Loucy (cell line): ENCODE measurements at regions not wholly inside any gene's neighbourhood (a gene's known extent, or its start where the extent isn't known, plus 50 kb on each side); places are given as distances from the start of the nearest gene placed in this dataset.

ENCODE experiments used
- H2AFZ ChIP-seq: fragments of 200-600 bp; sonication (generic); 2 replicates; pipeline ENCODE4 v1.6.0; 2016; ENCODE audit warnings: antibody characterized with exemption, mild to moderate bottlenecking, low read length, moderate library complexity
- H3F3A ChIP-seq: fragments of 200-600 bp; 2 replicates; pipeline ENCODE4 v1.6.0; 2016; ENCODE audit warnings: antibody characterized with exemption, low read depth, mild to moderate bottlenecking
- H3K27me3 ChIP-seq: fragments of 200-600 bp; sonication (generic); 2 replicates; pipeline ENCODE4 v1.6.1; 2014; ENCODE audit warnings: low read length, mild to moderate bottlenecking; ENCODE audit not compliant: insufficient read depth, poor library complexity, severe bottlenecking
- H3K36me3 ChIP-seq: fragments of 200-600 bp; sonication (generic); 2 replicates; pipeline ENCODE4 v1.6.1; 2016; ENCODE audit warnings: low read length; ENCODE audit not compliant: insufficient read depth
- H3K4me1 ChIP-seq: fragments of 200-600 bp; sonication (generic); 2 replicates; pipeline ENCODE4 v1.5.1; 2014; ENCODE audit warnings: low read length, mild to moderate bottlenecking; ENCODE audit not compliant: insufficient read depth, poor library complexity, severe bottlenecking
- H3K4me2 ChIP-seq: fragments of 200-600 bp; sonication (generic); 2 replicates; pipeline ENCODE4 v1.6.0; 2014; ENCODE audit warnings: antibody characterized with exemption, low read length, low read depth, mild to moderate bottlenecking; ENCODE audit not compliant: poor library complexity, severe bottlenecking
- H3K4me3 ChIP-seq: fragments of 200-600 bp; sonication (generic); 2 replicates; pipeline ENCODE4 v1.5.1; 2014; ENCODE audit warnings: low read length, mild to moderate bottlenecking, mixed read lengths; ENCODE audit not compliant: poor library complexity, severe bottlenecking
- H3K79me2 ChIP-seq: fragments of 200-600 bp; sonication (generic); 2 replicates; pipeline ENCODE4 v1.6.1; 2014; ENCODE audit warnings: low read length; ENCODE audit not compliant: insufficient read depth
- H3K9ac ChIP-seq: fragments of 200-600 bp; sonication (generic); 2 replicates; pipeline ENCODE4 v1.6.0; 2014; ENCODE audit warnings: mild to moderate bottlenecking, low read depth, low read length, moderate library complexity; ENCODE audit not compliant: poor library complexity, severe bottlenecking
- H3K9me2 ChIP-seq: fragments of 200-600 bp; sonication (generic); replicated peaks from 2 replicates; pipeline ENCODE4 v1.6.1; 2016; ENCODE audit warnings: low read depth, low read length, mixed read lengths
- H3K9me3 ChIP-seq: fragments of 200-600 bp; sonication (generic); 2 replicates; pipeline ENCODE4 v1.6.1; 2014; ENCODE audit warnings: mild to moderate bottlenecking, antibody characterized with exemption, low read length, low read depth; ENCODE audit not compliant: insufficient read depth
- H4K20me1 ChIP-seq: fragments of 200-600 bp; sonication (generic); 2 replicates; pipeline ENCODE4 v1.6.0; 2014; ENCODE audit warnings: antibody characterized with exemption, low read length, mild to moderate bottlenecking; ENCODE audit not compliant: insufficient read depth, poor library complexity, severe bottlenecking
- EZH2phosphoT487 ChIP-seq: fragments of 200-600 bp; IDR thresholded peaks from 2 replicates; pipeline ENCODE4 v1.6.1; 2018; ENCODE audit warnings: antibody characterized with exemption, mild to moderate bottlenecking, moderate library complexity, borderline replicate concordance
- TF ChIP-seq, protein P1 (sequence below): fragments of 200-600 bp; sonication (generic); conservative IDR thresholded peaks from 2 replicates; pipeline ENCODE4 v1.5.1; 2014; ENCODE audit warnings: mild to moderate bottlenecking, antibody characterized with exemption, low read length

DNA sequence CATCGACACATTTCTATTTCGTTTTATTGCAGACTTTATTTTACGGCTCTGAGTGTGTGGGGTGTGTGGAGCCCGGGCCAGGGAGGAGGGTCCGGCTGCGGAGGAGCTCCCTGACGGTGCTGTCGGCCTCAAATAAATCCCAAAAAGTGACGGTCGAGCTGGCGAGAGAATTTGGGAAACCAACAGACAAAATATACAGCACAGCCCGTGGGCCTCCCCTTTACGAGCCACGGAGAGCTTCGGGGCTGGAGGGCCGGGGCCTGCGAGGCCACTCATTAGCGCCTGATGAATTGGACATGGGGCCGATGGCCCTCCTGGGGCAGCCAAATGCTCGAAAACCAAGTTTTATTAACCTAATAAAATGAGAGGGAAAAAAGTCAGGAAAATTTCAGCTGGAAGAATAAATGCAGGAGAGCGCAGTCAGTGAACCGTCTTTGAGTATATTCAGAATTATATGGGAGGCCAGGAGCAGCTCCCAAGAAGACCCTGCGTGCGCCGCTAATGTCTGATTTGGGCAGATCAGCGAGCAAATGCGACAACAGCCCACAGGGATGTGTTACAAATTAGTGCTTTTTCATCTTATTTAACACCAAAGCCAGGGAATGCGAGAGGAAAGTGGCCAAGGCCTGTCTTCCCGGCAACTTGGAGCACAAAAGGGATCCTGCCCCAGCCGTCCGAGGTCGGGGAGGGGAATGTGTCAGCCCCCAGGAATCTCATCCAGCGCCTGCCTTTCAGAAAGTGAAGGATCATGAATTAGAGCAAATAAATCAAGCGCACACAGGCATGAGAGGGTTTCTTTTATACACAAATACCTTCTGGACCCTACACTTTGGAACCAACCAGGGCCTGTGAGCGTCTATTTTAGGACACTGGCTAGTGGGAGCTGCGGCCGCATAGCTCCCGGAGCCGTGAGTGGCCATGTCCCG, 249.1 kb downstream of the C16orf95 start:
- Histone ChIP-seq H3K4me3 (no peak overlapping the region), H4K20me1 (no peaks in the 10 kb centered on the region), H3K36me3 (no peaks in the 10 kb centered on the region), H3K9ac (no peak overlapping the region), H3K79me2 (no peaks in the 10 kb centered on the region), H3F3A (no peaks in the 10 kb centered on the region), H3K4me2 (no peak overlapping the region), H3K9me2 (no peaks in the 10 kb centered on the region), H3K9me3 (no peaks in the 10 kb centered on the region), H2AFZ (no peak overlapping the region), H3K27me3 (no peaks in the 10 kb centered on the region), H3K4me1 (no peaks in the 10 kb centered on the region)
- no peak for TF ChIP-seq EZH2phosphoT487
- TF ChIP-seq, protein P1, sequence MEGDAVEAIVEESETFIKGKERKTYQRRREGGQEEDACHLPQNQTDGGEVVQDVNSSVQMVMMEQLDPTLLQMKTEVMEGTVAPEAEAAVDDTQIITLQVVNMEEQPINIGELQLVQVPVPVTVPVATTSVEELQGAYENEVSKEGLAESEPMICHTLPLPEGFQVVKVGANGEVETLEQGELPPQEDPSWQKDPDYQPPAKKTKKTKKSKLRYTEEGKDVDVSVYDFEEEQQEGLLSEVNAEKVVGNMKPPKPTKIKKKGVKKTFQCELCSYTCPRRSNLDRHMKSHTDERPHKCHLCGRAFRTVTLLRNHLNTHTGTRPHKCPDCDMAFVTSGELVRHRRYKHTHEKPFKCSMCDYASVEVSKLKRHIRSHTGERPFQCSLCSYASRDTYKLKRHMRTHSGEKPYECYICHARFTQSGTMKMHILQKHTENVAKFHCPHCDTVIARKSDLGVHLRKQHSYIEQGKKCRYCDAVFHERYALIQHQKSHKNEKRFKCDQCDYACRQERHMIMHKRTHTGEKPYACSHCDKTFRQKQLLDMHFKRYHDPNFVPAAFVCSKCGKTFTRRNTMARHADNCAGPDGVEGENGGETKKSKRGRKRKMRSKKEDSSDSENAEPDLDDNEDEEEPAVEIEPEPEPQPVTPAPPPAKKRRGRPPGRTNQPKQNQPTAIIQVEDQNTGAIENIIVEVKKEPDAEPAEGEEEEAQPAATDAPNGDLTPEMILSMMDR, result no peak

DNA sequence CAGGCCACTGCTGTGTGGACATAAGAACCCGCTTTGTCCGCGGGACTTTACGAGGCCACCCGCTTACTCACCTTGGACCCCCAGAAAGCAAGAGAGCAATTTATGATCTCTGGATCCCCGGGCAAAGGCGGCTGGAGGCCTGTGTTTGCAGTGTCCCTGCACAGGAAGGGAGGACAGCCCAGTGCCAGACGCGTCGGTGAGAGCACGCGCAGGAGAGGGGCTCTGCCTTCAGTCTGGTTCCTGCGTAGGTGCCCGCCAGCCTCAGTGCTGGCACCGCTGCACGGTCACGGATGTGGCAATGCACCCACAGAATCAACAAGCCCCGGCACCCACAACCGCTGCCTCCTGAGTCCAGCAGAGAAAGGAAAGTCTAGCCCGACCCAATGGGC, 248.4 kb downstream of the C16orf95 start:
- Histone ChIP-seq H4K20me1 (no peaks in the 10 kb centered on the region), H3K27me3 (no peaks in the 10 kb centered on the region), H3K9ac (no peak overlapping the region), H3K79me2 (no peaks in the 10 kb centered on the region), H3K36me3 (no peaks in the 10 kb centered on the region), H3F3A (no peaks in the 10 kb centered on the region), H3K9me3 (no peaks in the 10 kb centered on the region), H3K4me3 (no peak overlapping the region), H3K9me2 (no peaks in the 10 kb centered on the region), H2AFZ (no peak overlapping the region), H3K4me1 (no peaks in the 10 kb centered on the region), H3K4me2 (no peak overlapping the region)
- no peak for TF ChIP-seq EZH2phosphoT487
- TF ChIP-seq, protein P1, result no peak

DNA sequence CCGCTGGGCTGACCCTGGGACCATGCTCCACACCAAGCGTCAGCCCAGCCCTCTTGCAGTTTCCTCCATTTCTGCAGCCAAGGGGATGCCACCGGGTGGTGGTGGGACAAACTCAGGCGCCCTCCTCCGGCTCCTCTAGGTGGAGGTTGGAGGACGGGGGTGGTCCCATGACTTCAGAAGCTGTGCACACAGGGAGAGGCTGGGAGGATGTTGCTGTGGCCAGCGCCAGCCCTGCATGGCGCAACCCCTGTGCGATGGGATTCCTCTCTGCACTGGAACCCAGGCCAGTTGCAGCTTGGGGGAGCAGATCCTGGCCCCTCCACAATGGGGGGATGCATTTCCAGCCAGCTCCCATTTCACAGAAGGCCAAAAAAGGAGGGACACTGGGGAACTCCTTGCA, 246.5 kb downstream of the C16orf95 start:
- Histone ChIP-seq H3K9me3 (no peaks in the 10 kb centered on the region), H3F3A (no peaks in the 10 kb centered on the region), H3K4me2 (no peak overlapping the region), H3K79me2 (no peaks in the 10 kb centered on the region), H3K27me3 (no peaks in the 10 kb centered on the region), H3K9ac (no peak overlapping the region), H4K20me1 (no peaks in the 10 kb centered on the region), H3K4me1 (no peaks in the 10 kb centered on the region), H3K36me3 (no peaks in the 10 kb centered on the region), H3K4me3 (no peak overlapping the region), H3K9me2 (no peaks in the 10 kb centered on the region), H2AFZ (no peak overlapping the region)
- TF ChIP-seq, protein P1, result no peak
- no peak for TF ChIP-seq EZH2phosphoT487
